Peyer's patch (tissue), 4 donors: ENCODE measurements at regions not wholly inside any gene's neighbourhood (a gene's known extent, or its start where the extent isn't known, plus 50 kb on each side); places are given as distances from the start of the nearest gene placed in this dataset.

Experiments
- CTCF ChIP-seq, 6 experiments: fragments of 450-650 bp in 4 of 6; fragments of 200-600 bp in 2 of 6; sonication (generic) in 1 of 6; IDR thresholded peaks; one replicate each; pipeline ENCODE4 v1.5.1; 2017 to 2019; ENCODE audit warnings: antibody characterized with exemption in 6 of 6, mild to moderate bottlenecking in 3 of 6, moderate library complexity in 1 of 6
- POLR2A ChIP-seq, 2 donors: fragments of 450-650 bp; IDR thresholded peaks; one replicate each; pipeline ENCODE4 v1.5.1; 2017; ENCODE audit warnings: antibody characterized with exemption in 2 of 2, mild to moderate bottlenecking in 2 of 2, moderate library complexity in 2 of 2

- TF ChIP-seq CTCF (IDR thresholded peaks at IDR 0.05) = no peak
- no peak for TF ChIP-seq POLR2A (IDR thresholded peaks at IDR 0.05)
Measured at GRCh38 chr1:95604771-95605170, 370.8 kb downstream of the RWDD3 start.
